NCI-H1092 treated with DMSO at 0.1 percent for 48 hours (cell line): ENCODE measurements at regions not wholly inside any gene's neighbourhood (a gene's known extent, or its start where the extent isn't known, plus 50 kb on each side); places are given as distances from the start of the nearest gene placed in this dataset.
"Not testable (repeated sequence)": the region's sequence is repeated elsewhere in the genome, so short reads cannot be mapped to it uniquely, and the experiment has no call there.

ENCODE experiments used
- DNase-seq: peaks from one replicate; lab custom pipeline; 2025; lab: John Stamatoyannopoulos, UW

- no peak for DNase-seq
Observed at GRCh38 chr4:144371485-144371884, 231.0 kb upstream of the GYPA start.

DNA sequence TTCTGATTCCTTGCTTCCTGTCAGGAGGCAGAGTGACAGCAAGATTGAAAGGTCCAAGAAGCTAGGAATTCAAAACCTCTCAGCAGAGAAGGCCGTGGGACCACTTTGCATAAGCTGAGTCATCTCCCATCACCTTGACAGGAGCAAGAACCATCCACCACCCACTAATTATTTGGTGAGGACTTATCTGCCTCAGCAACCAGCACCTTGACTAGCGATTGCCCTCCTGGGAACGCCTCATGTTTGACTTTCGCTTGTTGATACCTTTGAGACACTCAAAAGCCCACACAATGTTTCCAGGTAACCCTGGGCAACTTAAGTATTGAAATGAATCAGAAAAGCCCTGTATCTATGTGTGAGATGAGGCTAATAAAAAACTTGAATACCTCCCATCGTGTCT lies 233.5 kb upstream of the GYPA start:
- DNase-seq: no peak

GRCh38 chr4:144376866-144377265 lies 236.3 kb upstream of the GYPA start:
- DNase-seq: no peak

DNA sequence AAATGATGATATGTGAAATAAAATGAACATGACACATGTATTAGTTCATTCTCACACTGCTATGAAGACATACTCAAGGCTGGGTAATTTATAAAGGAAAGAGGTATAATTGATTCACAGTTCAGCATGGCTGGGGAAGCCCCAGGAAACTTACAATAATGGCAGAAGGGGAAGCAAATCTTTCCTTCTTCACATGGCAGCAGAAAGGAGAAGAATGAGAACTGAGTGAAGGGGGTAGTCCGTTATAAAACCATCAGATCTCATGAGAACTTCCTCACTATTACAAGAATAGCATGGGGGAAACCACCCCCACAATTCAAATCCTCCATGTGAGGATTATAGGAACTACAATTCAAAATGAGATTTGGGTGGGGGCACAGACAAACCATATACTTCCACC lies 243.9 kb upstream of the GYPA start:
- DNase-seq: no peak

- no peak for DNase-seq
Observed at GRCh38 chr4:144399927-144400326, 246.0 kb upstream of the HHIP start.

DNA sequence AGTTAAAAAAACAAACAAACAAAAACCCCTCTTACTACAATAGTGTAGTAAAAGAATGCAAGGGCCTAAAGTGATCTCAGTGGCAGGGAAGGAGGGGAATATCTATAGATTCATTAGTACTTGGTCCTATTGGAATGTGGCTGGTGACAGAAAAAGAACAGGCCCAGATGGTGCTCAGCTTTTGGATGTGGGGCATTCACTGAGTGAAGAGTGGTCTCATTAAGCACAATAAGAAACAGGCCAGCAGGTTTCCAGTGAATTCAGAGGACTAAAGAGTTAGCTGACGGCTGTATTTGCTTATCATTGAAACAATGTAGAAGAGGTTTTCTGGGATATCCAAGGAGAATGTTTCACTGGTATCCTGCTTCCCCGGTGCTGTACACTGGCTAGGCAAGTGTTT lies 243.8 kb upstream of the HHIP start:
- no peak for DNase-seq

- DNase-seq: no peak
Observed at GRCh38 chr4:144402999-144403398, 243.0 kb upstream of the HHIP start.

DNA sequence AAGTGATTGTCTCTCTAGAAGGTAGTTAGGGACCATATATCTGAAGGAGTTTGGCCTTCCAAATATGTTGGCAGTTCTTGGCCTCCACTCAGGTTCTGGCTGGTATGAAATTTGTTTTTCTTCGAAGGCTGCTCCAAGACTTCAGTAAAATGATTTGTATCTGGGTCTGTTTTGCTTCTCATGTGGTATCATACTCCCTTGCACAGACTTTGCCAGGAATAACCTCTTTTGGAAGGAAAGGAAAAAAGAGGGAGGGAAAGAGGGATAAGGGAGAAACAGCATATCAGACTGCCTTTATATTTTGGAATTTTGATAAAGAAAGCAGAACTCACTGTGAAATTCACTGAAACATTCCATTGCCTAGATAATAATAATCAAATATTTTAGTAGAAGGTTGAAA lies 242.1 kb upstream of the HHIP start:
- DNase-seq: no peak

DNA sequence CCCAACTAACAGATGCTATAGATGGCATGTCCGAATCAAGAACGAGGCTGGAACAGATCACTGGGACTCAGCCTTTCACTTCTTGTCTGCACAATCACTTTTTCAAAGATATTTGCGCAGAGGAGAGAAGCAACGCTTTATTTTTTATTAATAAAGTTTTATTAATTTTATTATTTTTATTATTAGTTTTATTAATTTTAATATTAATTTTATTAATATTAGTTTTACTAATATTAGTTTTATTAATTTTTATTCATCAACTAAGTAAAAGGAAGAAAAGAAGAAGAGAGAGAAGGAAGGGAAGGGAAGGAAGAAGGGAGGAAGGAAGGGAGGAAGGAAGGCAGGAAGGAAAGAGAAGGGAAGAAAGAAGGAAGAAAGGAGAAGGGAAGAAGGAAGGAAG lies 236.4 kb upstream of the HHIP start:
- DNase-seq: no peak

DNA sequence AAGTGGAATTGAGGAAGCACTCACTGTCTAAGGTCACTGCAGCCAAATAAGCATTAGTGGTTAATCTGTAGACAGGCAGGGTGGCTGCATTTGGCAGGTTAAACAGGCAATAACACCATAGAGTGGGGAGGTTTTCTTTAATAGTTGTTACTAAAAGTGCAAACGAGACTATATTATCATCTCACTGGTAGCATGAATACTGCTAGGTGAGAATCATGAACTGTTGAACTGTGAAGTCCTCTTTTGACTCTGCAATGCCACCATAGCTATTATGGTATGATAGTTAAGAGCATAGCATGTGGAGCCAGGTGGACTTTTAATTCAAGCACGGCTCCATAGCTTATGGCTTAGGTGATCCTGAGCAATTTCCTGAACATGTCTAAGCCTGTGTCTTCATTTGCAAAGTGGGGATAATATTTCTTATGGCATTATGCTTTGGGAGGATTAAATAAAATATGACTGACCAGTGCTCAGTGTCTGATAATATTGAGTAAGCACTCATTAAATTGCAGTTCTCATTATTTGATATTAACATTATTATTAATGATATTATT lies 235.6 kb upstream of the HHIP start:
- DNase-seq: no peak

GRCh38 chr4:144411119-144411518 lies 234.8 kb upstream of the HHIP start:
- no peak for DNase-seq

GRCh38 chr4:144411700-144412099 lies 234.3 kb upstream of the HHIP start:
- no peak for DNase-seq

GRCh38 chr4:144421056-144421455 lies 224.9 kb upstream of the HHIP start:
- DNase-seq: no peak

DNA sequence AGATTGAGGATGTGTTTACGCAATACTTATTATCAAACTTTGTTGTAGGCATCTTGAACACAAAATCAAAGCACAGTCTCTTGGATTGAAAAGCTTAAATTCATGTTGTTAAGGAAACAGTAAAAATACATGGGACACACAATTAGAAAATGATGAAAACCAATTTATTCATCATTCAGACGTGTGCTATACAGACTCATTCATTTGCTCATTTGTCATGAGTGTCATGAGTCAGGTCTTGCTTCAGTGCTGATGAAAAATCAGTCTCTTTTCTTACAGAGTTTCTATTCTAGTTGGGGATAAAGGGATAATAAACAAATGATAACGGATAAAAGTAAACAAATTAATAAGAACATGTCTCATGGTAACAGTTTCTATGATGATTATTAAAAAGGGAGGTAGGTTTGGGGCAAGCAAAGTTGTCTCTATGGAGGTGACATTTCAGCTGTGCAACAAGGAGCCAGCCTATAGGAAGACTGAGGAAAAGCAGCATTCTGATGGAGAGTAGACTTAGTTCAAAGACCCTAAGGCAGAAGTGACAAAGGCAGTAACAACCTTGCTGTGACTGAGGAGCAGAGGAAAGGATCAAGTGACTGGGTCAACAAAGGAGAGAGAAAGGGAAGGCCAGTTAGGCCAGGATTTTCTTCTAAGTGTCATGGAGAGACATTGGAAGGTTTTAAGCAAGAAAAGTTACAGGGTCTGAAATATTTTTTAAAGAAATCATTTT lies 224.0 kb upstream of the HHIP start:
- no peak for DNase-seq

- DNase-seq: no peak
Observed at GRCh38 chr4:144423930-144424329, 222.0 kb upstream of the HHIP start.

- not testable (repeated sequence) for DNase-seq
Observed at GRCh38 chr4:144426023-144426422, 219.9 kb upstream of the HHIP start.

DNA sequence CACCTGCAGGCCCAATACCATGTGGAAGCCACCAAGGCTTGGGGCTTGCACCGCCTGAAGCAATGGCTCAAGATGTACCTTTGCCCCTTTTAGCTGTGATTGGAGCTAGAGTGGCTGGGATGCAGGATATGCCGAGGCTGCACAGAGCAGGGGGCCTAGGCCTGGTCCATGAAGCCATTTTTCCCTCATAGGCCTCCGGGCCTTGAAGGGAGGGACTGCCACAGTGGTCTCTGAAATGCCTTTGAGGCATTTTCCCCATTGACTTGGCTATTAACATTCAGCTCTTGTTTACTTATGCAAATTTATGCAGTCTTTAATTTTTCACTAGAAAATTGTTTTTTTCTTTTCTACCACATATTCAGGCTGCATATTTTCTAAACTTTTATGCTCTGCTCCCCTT lies 203.2 kb upstream of the HHIP start:
- DNase-seq: no peak

- DNase-seq: no peak
Observed at GRCh38 chr4:144449611-144450010, 196.3 kb upstream of the HHIP start.

DNA sequence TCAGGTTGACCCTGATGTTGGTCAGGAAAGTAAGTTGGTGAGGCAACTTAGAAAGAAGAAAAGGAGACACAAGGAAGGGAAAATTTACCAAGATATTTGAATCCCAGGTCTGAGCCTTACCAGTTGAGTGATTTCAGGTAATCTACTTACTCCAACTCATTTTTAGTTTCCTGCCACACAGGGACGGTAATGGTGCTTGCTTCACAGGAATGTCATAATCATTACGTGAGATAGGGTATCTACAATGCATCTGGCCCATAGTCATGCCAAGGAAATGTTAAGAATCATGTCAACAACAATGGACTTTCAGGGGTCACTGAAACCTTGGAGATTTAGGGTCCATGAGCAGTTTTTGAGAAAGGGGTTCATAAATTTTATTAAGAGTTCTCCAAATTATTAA lies 195.4 kb upstream of the HHIP start:
- no peak for DNase-seq

- no peak for DNase-seq
Observed at GRCh38 chr4:144451766-144452450, 194.0 kb upstream of the HHIP start.

- DNase-seq: no peak
Observed at GRCh38 chr4:144456196-144456595, 189.8 kb upstream of the HHIP start.

- DNase-seq: no peak
Observed at GRCh38 chr4:144461906-144462305, 184.1 kb upstream of the HHIP start.

DNA sequence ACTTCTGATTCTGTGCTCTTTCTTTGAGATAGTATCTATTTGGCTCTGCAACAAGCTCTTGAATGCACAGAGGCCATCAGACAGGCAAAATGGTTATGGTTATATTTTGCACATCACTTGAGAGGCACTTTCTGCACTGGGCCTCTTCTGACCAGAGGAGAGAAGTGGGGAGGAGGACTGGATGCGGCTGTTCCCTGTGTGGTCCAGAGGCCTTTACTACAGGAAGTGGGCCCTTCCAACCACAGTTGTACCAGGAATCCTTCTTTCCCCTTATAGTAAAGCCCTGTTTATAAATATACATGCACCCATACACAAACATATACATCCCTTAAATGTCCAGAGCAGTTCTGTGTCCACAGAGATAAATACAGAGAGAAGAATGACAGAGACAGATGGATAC lies 182.7 kb upstream of the HHIP start:
- no peak for DNase-seq

- DNase-seq: no peak
Observed at GRCh38 chr4:144463896-144464295, 182.1 kb upstream of the HHIP start.
